ENCODE measurements at regions not wholly inside any gene's neighbourhood (a gene's known extent, or its start where the extent isn't known, plus 50 kb on each side); places are given as distances from the start of the nearest gene placed in this dataset.
A peak's percentile ranks its signal among the peaks of the same experiment; 100 is the strongest.

- TF ChIP-seq, protein P1, sequence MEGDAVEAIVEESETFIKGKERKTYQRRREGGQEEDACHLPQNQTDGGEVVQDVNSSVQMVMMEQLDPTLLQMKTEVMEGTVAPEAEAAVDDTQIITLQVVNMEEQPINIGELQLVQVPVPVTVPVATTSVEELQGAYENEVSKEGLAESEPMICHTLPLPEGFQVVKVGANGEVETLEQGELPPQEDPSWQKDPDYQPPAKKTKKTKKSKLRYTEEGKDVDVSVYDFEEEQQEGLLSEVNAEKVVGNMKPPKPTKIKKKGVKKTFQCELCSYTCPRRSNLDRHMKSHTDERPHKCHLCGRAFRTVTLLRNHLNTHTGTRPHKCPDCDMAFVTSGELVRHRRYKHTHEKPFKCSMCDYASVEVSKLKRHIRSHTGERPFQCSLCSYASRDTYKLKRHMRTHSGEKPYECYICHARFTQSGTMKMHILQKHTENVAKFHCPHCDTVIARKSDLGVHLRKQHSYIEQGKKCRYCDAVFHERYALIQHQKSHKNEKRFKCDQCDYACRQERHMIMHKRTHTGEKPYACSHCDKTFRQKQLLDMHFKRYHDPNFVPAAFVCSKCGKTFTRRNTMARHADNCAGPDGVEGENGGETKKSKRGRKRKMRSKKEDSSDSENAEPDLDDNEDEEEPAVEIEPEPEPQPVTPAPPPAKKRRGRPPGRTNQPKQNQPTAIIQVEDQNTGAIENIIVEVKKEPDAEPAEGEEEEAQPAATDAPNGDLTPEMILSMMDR (IDR thresholded peaks at IDR 0.05; ENCODE audit: unreplicated experiment) = no peak
- no peak overlapping the region for H3K4me3 Mint-ChIP-seq (ENCODE audit: low read depth)
- H3K36me3 Mint-ChIP-seq (ENCODE audit: insufficient read depth) = no peaks in the 10 kb centered on the region
- DNase-seq (ENCODE audit: low spot score, unreplicated experiment) = no peak
- peaks cover 5% of the 10 kb centered on the region for H3K4me1 Mint-ChIP-seq (ENCODE audit: low read depth)
- H3K9me3 Mint-ChIP-seq (ENCODE audit: low read depth) = peaks cover 3% of the 10 kb centered on the region
- peaks cover 2% of the 10 kb centered on the region for H3K27me3 Mint-ChIP-seq
- no peak overlapping the region for H3K27ac Mint-ChIP-seq
Observed at GRCh38 chr7:28297801-28298459, 114.4 kb upstream of the CREB5 start.

DNA sequence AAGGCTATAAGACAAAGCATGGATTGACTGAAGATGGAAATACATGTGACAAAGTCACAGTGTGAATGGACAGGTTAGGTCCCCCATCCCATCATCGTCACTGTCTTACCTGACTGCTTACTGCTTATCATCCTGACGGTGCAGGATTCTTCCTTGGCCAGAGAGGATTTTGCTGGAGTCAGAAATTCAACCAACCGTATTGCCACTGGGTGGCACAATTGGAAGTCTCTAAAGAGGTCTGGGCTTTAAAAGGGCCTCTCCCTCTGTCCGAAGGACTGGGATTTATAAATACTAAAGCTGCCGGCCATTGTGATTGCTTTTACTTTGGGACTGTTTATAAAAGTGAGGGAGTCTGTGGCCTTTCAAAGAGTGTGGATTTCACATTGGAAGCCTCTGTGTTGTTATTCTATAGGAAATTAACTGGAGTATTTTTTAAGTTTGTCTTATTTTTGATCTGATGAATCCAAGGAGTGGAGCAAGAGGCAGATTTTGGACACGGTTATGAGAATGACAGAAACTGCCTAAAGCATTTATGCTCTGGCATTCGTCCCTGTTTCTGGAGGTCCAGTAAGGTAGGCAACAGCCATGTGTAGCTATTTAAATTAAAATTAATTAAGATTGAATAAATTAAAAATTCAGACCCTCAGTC, 113.3 kb upstream of the CREB5 start:
- peaks cover 3% of the 10 kb centered on the region for H3K9me3 Mint-ChIP-seq (ENCODE audit: low read depth)
- H3K27me3 Mint-ChIP-seq = peaks cover 2% of the 10 kb centered on the region
- no peaks in the 10 kb centered on the region for H3K36me3 Mint-ChIP-seq (ENCODE audit: insufficient read depth)
- no peak overlapping the region for H3K27ac Mint-ChIP-seq
- H3K4me1 Mint-ChIP-seq (ENCODE audit: low read depth) = peaks cover 2% of the 10 kb centered on the region
- TF ChIP-seq, protein P1 (IDR thresholded peaks at IDR 0.05; ENCODE audit: unreplicated experiment) = peak; percentile 57
- no peak overlapping the region for H3K4me3 Mint-ChIP-seq (ENCODE audit: low read depth)
- no peak for DNase-seq (ENCODE audit: low spot score, unreplicated experiment)

- TF ChIP-seq, protein P1 (IDR thresholded peaks at IDR 0.05; ENCODE audit: unreplicated experiment) = no peak
- Mint-ChIP-seq H3K27me3 (peaks cover 2% of the 10 kb centered on the region), H3K4me1 (ENCODE audit: low read depth) (peaks cover 2% of the 10 kb centered on the region), H3K27ac (no peak overlapping the region), H3K36me3 (ENCODE audit: insufficient read depth) (no peaks in the 10 kb centered on the region), H3K4me3 (ENCODE audit: low read depth) (no peak overlapping the region), H3K9me3 (ENCODE audit: low read depth) (no peaks in the 10 kb centered on the region)
- DNase-seq (ENCODE audit: low spot score, unreplicated experiment) = no peak
Observed at GRCh38 chr7:28299556-28299955, 112.8 kb upstream of the CREB5 start.

DNA sequence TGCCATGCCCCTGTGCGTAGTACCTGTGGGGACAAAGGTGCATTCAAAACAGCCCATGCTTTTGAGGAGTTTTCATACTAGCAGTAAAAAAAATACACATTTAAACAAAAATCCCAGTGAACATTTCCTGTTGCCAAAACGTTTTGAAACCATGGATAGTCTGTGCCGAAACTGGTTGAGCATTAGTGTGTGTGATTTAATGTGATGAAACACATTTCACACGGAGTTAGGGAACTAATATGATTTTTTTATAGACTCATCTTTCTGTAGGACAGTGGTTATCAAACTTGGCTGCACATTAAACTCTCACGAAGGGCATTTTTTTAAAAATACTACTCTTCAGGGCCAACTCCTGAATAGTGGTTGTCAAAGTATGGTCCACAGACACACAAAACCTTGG, 111.8 kb upstream of the CREB5 start:
- Mint-ChIP-seq H3K36me3 (ENCODE audit: insufficient read depth) (no peaks in the 10 kb centered on the region), H3K9me3 (ENCODE audit: low read depth) (no peaks in the 10 kb centered on the region), H3K4me1 (ENCODE audit: low read depth) (peaks cover 2% of the 10 kb centered on the region), H3K27me3 (peaks cover 7% of the 10 kb centered on the region), H3K4me3 (ENCODE audit: low read depth) (no peak overlapping the region), H3K27ac (no peak overlapping the region)
- TF ChIP-seq, protein P1 (IDR thresholded peaks at IDR 0.05; ENCODE audit: unreplicated experiment) = no peak
- no peak for DNase-seq (ENCODE audit: low spot score, unreplicated experiment)

GRCh38 chr7:28301148-28301641, 111.1 kb upstream of the CREB5 start:
- Mint-ChIP-seq H3K4me3 (ENCODE audit: low read depth) (no peak overlapping the region), H3K27me3 (peaks cover 7% of the 10 kb centered on the region), H3K9me3 (ENCODE audit: low read depth) (no peaks in the 10 kb centered on the region), H3K36me3 (ENCODE audit: insufficient read depth) (no peaks in the 10 kb centered on the region), H3K4me1 (ENCODE audit: low read depth) (peaks cover 2% of the 10 kb centered on the region), H3K27ac (no peak overlapping the region)
- TF ChIP-seq, protein P1 (IDR thresholded peaks at IDR 0.05; ENCODE audit: unreplicated experiment) = no peak
- DNase-seq (ENCODE audit: low spot score, unreplicated experiment) = no peak

All from progenitor cell of endocrine pancreas (in vitro differentiated cells).